ENCODE measurements at regions not wholly inside any gene's neighbourhood (a gene's known extent, or its start where the extent isn't known, plus 50 kb on each side); places are given as distances from the start of the nearest gene placed in this dataset.

GRCh38 chrX:110408949-110409588, 50.4 kb downstream of the RTL9 start:
- H3K27me3 ChIP-seq = peaks cover 95% of the 10 kb centered on the region
- H3K27ac ChIP-seq = no peak overlapping the region
- H3K4me2 ChIP-seq = no peak overlapping the region
- no peaks in the 10 kb centered on the region for H3K9me3 ChIP-seq
- no peak overlapping the region for H3K9ac ChIP-seq
- H3K4me1 ChIP-seq = no peaks in the 10 kb centered on the region
- no peak overlapping the region for H3K4me3 ChIP-seq
- peaks cover 16% of the 10 kb centered on the region; the same call in 1 of the 2 replicates for H4K20me1 ChIP-seq
- TF ChIP-seq Cebpa-rat (IDR thresholded peaks at IDR 0.05) = no peak
- no peaks in the 10 kb centered on the region for H3K36me3 ChIP-seq

- no peak overlapping the region for H3K9ac ChIP-seq
- TF ChIP-seq Cebpa-rat (IDR thresholded peaks at IDR 0.05) = no peak
- no peak overlapping the region for H3K4me3 ChIP-seq
- H3K4me1 ChIP-seq = no peaks in the 10 kb centered on the region
- peaks cover 96% of the 10 kb centered on the region for H3K27me3 ChIP-seq
- H3K36me3 ChIP-seq = no peaks in the 10 kb centered on the region
- no peak overlapping the region for H3K27ac ChIP-seq
- H3K9me3 ChIP-seq = no peaks in the 10 kb centered on the region
- no peak overlapping the region for H3K4me2 ChIP-seq
- H4K20me1 ChIP-seq = peaks cover 16% of the 10 kb centered on the region; the same call in 1 of the 2 replicates
These were observed 51.3 kb downstream of the RTL9 start for GRCh38 chrX:110409925-110410324.

GRCh38 chrX:110410603-110411002, 52.0 kb downstream of the RTL9 start:
- Histone ChIP-seq H3K27me3 (peaks cover 97% of the 10 kb centered on the region), H3K9me3 (no peaks in the 10 kb centered on the region), H4K20me1 (peaks cover 16% of the 10 kb centered on the region; the same call in 1 of the 2 replicates), H3K36me3 (no peaks in the 10 kb centered on the region), H3K4me3 (no peak overlapping the region), H3K4me1 (no peaks in the 10 kb centered on the region), H3K27ac (no peak overlapping the region), H3K4me2 (no peak overlapping the region), H3K9ac (no peak overlapping the region)
- TF ChIP-seq Cebpa-rat (IDR thresholded peaks at IDR 0.05) = no peak

- Histone ChIP-seq H3K9me3 (no peaks in the 10 kb centered on the region), H3K4me2 (no peak overlapping the region), H3K4me3 (no peak overlapping the region), H3K36me3 (no peaks in the 10 kb centered on the region), H3K9ac (no peak overlapping the region), H3K27ac (no peak overlapping the region), H3K27me3 (peaks cover 93% of the 10 kb centered on the region), H4K20me1 (peaks cover 15% of the 10 kb centered on the region; the same call in 1 of the 2 replicates), H3K4me1 (no peaks in the 10 kb centered on the region)
- TF ChIP-seq Cebpa-rat (IDR thresholded peaks at IDR 0.05) = no peak
These were observed 54.5 kb downstream of the RTL9 start for GRCh38 chrX:110412971-110413726.

GRCh38 chrX:110413727-110414124, 55.1 kb downstream of the RTL9 start:
- Histone ChIP-seq H3K27me3 (peaks cover 93% of the 10 kb centered on the region), H3K4me1 (no peaks in the 10 kb centered on the region), H3K36me3 (no peaks in the 10 kb centered on the region), H3K9me3 (no peaks in the 10 kb centered on the region), H3K4me2 (no peak overlapping the region), H4K20me1 (peaks cover 20% of the 10 kb centered on the region; the same call in 1 of the 2 replicates), H3K9ac (no peak overlapping the region), H3K4me3 (no peak overlapping the region), H3K27ac (no peak overlapping the region)
- TF ChIP-seq Cebpa-rat (IDR thresholded peaks at IDR 0.05) = no peak

GRCh38 chrX:110414273-110414672, 55.6 kb downstream of the RTL9 start:
- Histone ChIP-seq H4K20me1 (peaks cover 15% of the 10 kb centered on the region; the same call in 1 of the 2 replicates), H3K9ac (no peak overlapping the region), H3K4me3 (no peak overlapping the region), H3K9me3 (no peaks in the 10 kb centered on the region), H3K36me3 (no peaks in the 10 kb centered on the region), H3K27me3 (peaks cover 93% of the 10 kb centered on the region), H3K4me1 (no peaks in the 10 kb centered on the region), H3K4me2 (no peak overlapping the region), H3K27ac (no peak overlapping the region)
- TF ChIP-seq Cebpa-rat (IDR thresholded peaks at IDR 0.05) = no peak

GRCh38 chrX:110414679-110415439, 56.2 kb downstream of the RTL9 start:
- H3K9me3 ChIP-seq = no peaks in the 10 kb centered on the region
- no peaks in the 10 kb centered on the region for H3K36me3 ChIP-seq
- H4K20me1 ChIP-seq = peaks cover 10% of the 10 kb centered on the region; the same call in 1 of the 2 replicates
- TF ChIP-seq Cebpa-rat (IDR thresholded peaks at IDR 0.05) = no peak
- H3K9ac ChIP-seq = no peak overlapping the region
- peaks cover 93% of the 10 kb centered on the region for H3K27me3 ChIP-seq
- no peaks in the 10 kb centered on the region for H3K4me1 ChIP-seq
- H3K27ac ChIP-seq = no peak overlapping the region
- H3K4me2 ChIP-seq = no peak overlapping the region
- H3K4me3 ChIP-seq = no peak overlapping the region

GRCh38 chrX:110415440-110416170, 57.0 kb downstream of the RTL9 start:
- H3K4me2 ChIP-seq = no peak overlapping the region
- TF ChIP-seq Cebpa-rat (IDR thresholded peaks at IDR 0.05) = no peak
- H3K4me1 ChIP-seq = no peaks in the 10 kb centered on the region
- H3K4me3 ChIP-seq = no peak overlapping the region
- peaks cover 93% of the 10 kb centered on the region for H3K27me3 ChIP-seq
- H3K9me3 ChIP-seq = no peaks in the 10 kb centered on the region
- no peaks in the 10 kb centered on the region for H3K36me3 ChIP-seq
- peaks cover 9% of the 10 kb centered on the region; the same call in 1 of the 2 replicates for H4K20me1 ChIP-seq
- H3K27ac ChIP-seq = no peak overlapping the region
- H3K9ac ChIP-seq = no peak overlapping the region

- Histone ChIP-seq H3K4me1 (no peaks in the 10 kb centered on the region), H3K27ac (no peak overlapping the region), H3K4me2 (no peak overlapping the region), H3K27me3 (peaks cover 93% of the 10 kb centered on the region), H4K20me1 (peaks cover 9% of the 10 kb centered on the region; the same call in 1 of the 2 replicates), H3K9ac (no peak overlapping the region), H3K9me3 (no peaks in the 10 kb centered on the region), H3K36me3 (no peaks in the 10 kb centered on the region), H3K4me3 (no peak overlapping the region)
- no peak for TF ChIP-seq Cebpa-rat (IDR thresholded peaks at IDR 0.05)
These were observed 58.5 kb downstream of the RTL9 start for GRCh38 chrX:110417128-110417527.

All from BLaER1 (cell line).